ENCODE measurements at regions not wholly inside any gene's neighbourhood (a gene's known extent, or its start where the extent isn't known, plus 50 kb on each side); places are given as distances from the start of the nearest gene placed in this dataset.
"Not testable (repeated sequence)": the region's sequence is repeated elsewhere in the genome, so short reads cannot be mapped to it uniquely, and the experiment has no call there.

- DNase-seq (ENCODE audit: low spot score): no peak
Measured at GRCh38 chr1:234900595-234900994, 228.0 kb downstream of the TOMM20 start.

GRCh38 chr1:234899730-234900072 is 228.9 kb downstream of the TOMM20 start:
- no peak for DNase-seq (ENCODE audit: low spot score)

- no peak for DNase-seq (ENCODE audit: low spot score)
Measured at GRCh38 chr1:234899041-234899729, 229.5 kb downstream of the TOMM20 start.

DNA sequence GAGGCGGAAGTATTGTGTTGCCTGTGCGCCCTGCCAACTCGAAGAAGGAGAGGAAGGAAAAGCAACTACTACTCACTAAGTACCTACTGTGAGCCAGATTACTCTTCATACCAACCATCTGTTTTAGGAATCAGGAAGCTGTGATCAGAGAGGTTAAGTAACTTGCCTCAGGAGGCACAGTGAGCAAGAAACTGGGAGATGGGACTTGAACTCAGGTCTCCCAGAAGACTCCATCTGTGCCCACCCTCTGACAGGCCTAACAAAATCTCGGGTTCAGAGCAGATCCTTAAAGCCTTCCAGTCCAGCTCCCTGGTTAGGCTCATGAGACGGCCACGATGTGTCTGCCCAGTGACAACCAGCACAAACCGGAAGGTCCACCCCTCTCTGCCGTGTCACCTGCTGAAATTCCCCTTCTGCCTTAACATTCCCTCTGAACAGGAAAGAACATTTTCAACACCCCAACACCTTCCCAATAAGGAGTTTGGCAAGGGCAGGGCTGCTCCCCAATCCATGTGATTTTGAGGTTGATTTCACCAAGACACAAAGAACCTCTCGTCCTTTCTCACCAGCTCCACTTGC is 230.1 kb downstream of the TOMM20 start:
- no peak for DNase-seq (ENCODE audit: low spot score)

- no peak for DNase-seq (ENCODE audit: low spot score)
Measured at GRCh38 chr1:234897754-234898454, 230.7 kb downstream of the TOMM20 start.

DNA sequence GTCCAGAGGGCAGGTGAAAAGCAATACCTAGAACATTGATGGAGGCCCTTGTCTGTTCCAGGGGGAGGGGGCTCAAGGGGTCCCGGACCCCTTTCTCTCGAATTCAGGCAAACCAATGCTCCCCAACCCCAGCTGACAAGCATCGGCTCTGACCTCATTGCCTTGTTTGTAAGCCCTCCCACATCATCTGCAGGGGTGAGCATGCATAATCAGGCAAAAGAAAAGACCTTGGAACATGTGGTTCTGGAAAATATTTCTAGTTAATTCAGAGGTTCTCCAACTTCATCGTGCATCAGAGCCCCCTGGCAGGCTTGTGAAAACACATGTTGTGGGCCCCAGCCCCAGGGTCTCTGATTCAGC is 231.3 kb downstream of the TOMM20 start:
- no peak for DNase-seq (ENCODE audit: low spot score)

DNA sequence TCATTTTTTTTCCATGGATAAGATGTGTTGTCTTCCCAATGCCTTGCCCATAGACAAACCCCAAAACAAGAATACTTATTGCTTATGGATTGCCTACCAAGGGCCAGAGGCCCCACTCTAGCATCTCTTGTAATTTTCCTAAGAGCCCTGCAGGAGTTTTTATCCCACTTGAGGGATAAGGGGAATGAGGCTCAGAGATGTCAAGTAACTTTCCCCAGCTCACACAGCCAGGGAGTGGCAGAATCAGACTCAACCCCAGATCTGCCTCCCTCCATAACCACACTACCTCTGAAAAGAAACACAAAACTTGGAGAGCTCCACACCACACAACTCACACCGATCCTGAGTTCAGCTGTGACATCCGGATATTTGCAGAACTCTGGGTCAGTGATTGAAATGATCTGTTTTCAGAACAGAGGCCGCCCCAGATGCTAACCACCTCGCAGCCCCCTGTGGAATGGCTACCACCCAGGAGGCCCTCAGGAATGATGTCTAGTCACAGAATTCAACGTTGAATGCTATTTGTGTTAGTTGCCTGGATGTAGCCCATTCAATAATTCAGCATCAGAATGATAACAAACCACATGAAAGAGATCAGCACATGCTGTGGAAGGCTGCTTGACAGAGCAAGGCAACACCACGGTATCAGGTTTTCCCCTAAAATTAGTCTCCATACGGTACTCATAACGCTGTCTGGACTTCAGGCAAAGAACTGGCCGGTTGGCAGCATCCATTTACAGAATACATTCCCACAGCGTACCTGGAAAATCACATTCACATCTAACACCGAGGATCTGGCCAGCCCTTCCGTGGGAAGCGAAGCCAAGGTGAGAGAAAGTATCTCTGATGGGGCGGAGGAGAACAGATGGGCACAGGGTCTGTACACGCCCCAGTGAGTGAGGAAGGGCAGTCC is 231.9 kb downstream of the TOMM20 start:
- DNase-seq (ENCODE audit: low spot score): no peak

GRCh38 chr1:234893725-234894630 is 234.7 kb downstream of the TOMM20 start:
- peak; percentile 75 for DNase-seq (ENCODE audit: low spot score)

GRCh38 chr1:234893359-234893724 is 235.3 kb downstream of the TOMM20 start:
- DNase-seq (ENCODE audit: low spot score): no peak

- no peak for DNase-seq (ENCODE audit: low spot score)
Measured at GRCh38 chr1:234892642-234893041, 236.0 kb downstream of the TOMM20 start.

DNA sequence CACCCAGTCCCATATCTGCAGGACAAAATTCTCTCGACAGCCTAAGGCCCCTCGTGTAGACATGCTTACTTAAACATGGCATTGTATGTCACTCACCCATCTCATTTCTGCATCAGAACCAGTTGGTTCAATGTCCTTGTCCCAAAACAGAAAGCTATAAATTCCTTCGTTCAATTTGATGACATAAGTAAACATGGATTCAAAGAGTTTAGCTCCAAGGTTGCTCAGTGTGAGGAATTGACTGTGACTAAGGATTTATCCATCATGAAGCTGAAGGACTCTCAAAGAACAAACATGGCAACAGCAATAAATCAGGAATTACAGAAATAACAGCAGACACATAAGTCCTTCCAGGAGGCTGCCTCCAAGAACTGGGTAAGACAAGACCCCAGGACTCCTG is 237.2 kb downstream of the TOMM20 start:
- DNase-seq (ENCODE audit: low spot score): no peak

- no peak for DNase-seq (ENCODE audit: low spot score)
Measured at GRCh38 chr1:234889643-234890042, 239.0 kb downstream of the TOMM20 start.

DNA sequence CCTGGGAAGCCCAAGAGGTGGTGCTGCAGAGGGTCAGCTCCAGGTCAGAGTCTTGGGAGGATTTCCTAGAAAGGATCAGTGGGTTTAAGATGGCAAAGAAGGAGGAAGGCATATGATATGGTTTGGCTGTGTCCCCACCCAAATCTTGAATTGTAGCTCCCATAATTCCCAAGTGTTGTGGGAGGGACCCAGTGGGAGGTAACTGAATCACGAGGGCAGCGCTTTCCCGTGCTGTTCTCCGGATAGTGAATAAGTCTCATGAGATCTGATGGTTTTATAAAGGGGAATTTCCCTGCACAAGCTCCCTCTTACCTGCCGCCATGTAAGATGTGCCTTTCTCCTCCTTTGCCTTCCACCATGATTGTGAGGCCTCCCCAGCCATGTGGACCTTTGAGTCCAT is 240.4 kb downstream of the TOMM20 start:
- DNase-seq (ENCODE audit: low spot score): not testable (repeated sequence)

DNA sequence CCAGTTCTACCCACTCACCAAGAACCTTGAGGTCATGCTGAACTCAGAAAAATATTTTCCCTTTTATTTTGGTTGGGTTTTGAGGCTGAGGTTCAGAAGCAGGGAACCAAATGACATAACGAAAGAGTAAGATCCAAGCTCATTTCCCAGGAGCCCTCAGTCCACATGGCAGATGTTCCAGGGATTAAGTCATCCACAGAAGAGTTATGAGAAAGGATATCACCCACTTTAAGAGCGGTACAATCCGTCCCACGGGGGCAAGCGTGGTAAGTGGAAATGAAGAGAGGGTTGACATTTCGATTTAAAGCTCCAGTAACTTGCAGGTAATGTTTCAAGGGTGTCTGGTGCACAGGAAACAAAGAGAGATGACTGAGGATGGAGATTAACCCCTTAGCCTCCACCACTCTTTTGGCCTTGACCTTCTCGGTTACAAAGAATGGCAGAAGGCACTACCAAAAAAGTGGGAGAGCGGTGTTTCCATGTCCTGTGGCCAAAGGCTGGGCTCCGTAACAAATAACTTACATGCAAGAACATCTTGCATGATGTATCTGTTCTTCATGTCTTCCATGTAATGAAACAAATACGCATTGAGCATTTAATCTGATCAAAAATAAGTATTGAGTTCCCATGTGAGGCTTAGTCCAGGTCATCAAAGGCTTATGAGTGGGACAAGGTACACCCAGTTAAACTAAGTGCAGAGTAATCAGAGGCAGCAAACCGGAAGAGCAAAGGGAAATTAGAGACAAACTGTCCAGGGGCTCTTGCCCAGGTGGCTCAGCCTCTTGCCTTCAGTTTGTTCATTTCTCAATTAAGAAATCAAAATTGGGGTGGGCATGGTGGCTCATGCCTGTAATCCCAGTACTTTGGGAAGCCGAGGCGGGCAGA is 241.4 kb downstream of the TOMM20 start:
- DNase-seq (ENCODE audit: low spot score): no peak

- no peak for DNase-seq (ENCODE audit: low spot score)
Measured at GRCh38 chr1:234886081-234886984, 242.3 kb downstream of the TOMM20 start.

- DNase-seq (ENCODE audit: low spot score): no peak
Measured at GRCh38 chr1:234885601-234886000, 243.0 kb downstream of the TOMM20 start.

DNA sequence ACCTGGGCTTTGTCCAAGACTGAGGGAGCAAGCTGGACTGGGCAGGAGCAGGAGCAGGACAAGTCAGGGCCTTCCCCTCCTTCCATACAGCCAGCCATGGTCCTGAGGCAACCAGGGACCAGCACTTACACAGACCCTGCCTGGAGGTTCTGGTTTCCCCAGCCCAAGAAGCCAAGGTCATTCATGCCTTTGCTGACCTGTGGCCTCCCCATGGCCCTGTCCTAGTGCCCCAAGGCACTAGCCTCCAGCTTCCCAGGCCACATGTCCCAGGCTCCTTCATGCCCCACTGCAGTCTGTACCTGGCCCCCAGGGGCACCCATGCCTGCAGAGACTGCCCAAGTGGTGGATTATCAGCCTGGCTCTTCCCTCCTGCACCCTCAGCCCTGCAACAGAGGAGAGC is 243.9 kb downstream of the TOMM20 start:
- no peak for DNase-seq (ENCODE audit: low spot score)

DNA sequence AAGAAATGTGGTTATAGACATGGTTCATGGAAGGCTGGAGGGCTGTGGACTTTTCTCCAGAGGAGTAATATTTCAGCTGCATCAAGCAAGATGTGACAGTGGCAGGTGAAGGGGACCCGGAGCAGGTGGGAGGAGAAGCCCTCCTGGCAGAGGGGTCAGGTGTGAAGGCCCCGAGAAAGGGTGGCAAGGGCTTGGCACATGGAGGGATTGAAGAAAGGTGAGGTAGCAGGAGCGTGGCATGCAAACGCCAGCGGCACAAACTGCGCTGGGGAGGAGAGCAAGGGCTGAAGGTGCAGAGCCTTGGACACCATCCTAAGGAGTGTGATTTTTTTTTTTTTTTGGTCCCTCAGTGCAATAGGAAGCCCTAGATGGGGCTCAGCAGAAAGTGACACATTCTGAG is 244.6 kb downstream of the TOMM20 start:
- DNase-seq (ENCODE audit: low spot score): no peak

DNA sequence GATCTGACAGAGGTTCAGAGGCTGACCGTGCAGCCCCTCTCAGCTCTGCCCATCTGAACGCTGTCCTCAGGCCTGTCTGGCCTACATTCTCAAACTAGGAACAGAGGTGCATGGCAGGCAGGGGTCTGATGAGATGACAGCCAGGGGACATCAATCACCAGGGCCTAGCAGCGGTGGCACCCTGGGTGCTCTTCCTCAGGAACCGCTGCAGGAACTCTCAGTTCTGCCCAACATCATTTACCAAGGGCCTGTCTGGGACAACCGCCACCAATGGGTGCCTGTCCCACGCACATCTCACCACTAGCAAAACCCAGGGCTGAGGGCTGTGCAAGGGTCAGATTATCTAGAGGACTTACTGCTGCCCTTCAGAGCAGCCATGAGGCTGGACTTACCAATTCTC is 245.7 kb downstream of the TOMM20 start:
- DNase-seq (ENCODE audit: low spot score): no peak
